NCI-H1105 (cell line): ENCODE measurements at regions not wholly inside any gene's neighbourhood (a gene's known extent, or its start where the extent isn't known, plus 50 kb on each side); places are given as distances from the start of the nearest gene placed in this dataset.

ENCODE experiments used
- DNase-seq: peaks from one replicate; lab custom pipeline; 2025; lab: John Stamatoyannopoulos, UW

- no peak for DNase-seq
Observed at GRCh38 chr10:125513429-125514182, 169.4 kb downstream of the TEX36 start.

GRCh38 chr10:125510998-125511397 lies 172.0 kb downstream of the TEX36 start:
- no peak for DNase-seq

DNA sequence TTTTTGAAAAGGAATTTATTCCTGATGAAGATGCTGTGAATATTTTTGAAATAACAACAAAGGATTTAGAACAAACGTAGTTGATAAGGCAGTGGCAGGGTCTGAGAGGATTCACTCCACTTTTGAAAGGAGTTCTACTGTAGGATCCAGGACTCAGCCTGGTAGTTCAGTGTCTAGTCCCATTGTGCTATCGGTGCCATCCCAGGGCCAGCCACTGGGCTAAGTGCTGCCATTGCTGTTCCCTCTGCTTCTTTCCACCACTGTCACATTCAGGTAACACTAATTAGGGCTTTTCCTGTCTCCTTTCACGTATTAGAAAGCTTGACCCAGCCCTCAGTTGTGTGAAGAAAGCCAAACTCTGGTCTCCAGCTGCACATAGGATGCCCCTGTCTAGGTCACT lies 177.3 kb downstream of the TEX36 start:
- no peak for DNase-seq

- no peak for DNase-seq
Observed at GRCh38 chr10:125502276-125502675, 180.7 kb downstream of the TEX36 start.

DNA sequence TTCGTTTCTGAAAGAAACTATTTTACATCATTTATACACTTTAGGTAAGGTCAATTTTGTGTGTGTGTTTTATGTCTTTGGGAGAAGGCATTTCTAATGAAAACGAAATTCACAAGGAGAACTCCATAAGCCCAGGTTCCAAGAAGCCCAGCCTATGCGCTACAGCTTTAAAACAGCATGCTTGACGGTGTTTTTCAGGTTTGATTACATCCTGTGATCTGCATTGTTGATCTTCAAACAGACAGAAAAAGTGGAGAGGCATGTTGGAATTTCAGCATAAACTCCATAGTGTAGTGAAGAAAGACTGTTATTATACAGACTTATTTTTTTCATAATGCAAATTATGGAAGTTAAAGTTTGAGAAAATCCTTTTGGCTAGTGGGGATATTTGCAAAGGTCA lies 187.6 kb downstream of the TEX36 start:
- DNase-seq = no peak

- no peak for DNase-seq
Observed at GRCh38 chr10:125494651-125495239, 188.2 kb downstream of the TEX36 start.

DNA sequence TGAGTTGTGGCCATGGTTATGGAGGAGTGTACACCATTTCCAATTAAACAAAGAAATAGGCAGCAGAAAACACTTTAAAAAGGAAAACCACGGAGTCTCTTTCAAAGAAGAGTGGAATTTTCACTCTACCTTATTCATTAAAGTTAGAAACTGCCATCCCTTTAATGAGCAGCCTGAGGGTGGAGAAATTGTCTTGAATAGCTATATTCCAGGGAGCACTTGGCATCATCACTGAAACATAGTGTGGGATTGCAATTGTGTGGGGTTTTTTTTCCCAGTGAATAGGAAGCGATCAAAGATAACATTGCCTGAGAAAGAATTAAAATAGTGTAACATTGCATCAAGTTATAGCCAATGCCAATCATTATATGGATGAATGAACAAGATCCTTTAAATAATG lies 191.6 kb downstream of the TEX36 start:
- DNase-seq = no peak

GRCh38 chr10:125489731-125490130 lies 193.2 kb downstream of the TEX36 start:
- no peak for DNase-seq

DNA sequence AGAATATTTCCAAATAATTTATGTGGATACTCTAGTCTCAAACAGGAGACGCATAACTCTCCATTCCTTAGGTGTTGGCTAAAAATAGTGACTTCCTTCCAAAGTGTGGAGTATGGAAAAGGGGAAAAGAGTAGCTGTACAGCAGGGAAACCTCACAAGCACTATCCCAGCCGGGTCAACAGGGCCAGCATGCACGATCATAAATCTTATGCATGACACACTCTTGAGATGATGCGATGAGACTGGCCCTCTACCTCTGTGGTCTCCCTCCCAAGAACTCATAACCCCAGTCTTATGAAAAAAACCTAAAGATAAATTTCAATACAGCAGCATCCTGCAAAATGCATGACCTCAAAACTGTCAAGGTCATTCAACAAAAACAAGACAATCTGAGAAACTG lies 197.3 kb downstream of the TEX36 start:
- no peak for DNase-seq

DNA sequence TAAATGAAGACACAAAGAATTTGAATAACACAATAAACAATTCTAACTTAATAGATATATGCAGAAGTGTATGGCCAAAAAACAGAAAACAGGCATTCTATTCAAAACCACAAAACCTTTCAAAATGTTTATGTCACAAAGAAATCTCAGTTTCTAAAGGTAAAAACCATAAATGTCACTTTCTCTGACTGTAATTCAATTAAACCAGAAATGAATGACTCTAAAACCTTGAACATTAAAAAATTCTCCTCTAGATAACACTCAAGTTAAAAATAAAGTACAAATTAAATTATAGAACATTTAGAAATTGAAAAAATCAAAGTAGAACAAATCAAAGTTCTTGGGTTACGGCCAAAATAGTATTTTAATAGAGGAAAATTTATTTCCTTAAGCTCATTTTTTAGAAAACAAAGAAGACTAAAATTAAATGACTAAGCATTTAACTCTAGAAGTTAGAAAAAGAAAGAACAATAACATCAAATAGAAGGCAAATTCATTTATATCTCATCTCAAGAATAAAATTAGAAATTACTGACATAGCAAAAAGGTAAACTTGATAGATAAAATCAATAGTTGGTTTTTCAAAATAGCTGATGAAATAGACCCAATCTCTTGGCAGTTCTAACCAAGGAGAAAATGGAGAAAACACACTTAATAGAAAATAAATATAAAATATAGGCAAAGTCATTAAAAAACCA lies 198.8 kb downstream of the TEX36 start:
- no peak for DNase-seq

GRCh38 chr10:125482637-125483036 lies 200.3 kb downstream of the TEX36 start:
- no peak for DNase-seq

- no peak for DNase-seq
Observed at GRCh38 chr10:125482108-125482507, 200.9 kb downstream of the TEX36 start.

DNA sequence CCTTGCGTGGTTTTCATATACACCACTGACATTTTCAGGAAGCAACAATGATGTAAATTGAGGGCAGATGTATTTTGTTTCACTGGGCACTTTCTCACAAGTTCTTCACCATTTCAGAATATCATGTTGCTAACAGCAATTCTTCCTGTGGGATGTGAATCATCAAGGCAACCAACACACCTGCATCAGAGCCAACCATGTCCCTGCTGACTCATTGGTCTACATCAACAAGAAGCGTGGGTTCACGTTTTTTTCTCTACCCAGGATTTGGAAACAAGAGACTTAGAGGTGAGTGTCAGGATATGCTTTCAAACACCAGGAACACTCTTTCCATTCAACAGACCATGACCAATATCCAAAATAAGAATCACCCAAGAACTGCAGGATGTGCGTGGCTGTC lies 203.9 kb downstream of the TEX36 start:
- no peak for DNase-seq

DNA sequence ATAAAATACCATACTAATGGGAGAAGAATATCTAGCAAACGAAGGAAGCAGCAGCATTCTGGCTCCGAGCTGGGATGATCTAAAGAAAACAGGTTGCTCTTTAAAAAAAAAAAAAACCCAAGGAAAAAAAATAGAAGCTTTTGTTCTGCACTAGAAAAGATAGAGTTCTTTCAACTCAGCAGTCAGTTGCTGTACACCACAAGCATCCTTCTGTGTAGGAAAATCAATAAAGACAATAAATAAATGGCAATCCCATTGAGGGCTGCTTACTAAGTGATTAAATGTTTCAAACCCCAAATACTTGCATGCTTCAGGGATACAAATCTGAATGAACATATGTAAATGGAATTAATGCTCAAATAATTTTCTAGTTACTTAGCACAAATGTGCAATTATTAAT lies 207.1 kb downstream of the TEX36 start:
- no peak for DNase-seq

- no peak for DNase-seq
Observed at GRCh38 chr10:125473143-125473793, 209.7 kb downstream of the TEX36 start.

- no peak for DNase-seq
Observed at GRCh38 chr10:125472010-125472607, 210.9 kb downstream of the TEX36 start.

GRCh38 chr10:125468278-125468677 lies 214.7 kb downstream of the TEX36 start:
- DNase-seq = no peak

DNA sequence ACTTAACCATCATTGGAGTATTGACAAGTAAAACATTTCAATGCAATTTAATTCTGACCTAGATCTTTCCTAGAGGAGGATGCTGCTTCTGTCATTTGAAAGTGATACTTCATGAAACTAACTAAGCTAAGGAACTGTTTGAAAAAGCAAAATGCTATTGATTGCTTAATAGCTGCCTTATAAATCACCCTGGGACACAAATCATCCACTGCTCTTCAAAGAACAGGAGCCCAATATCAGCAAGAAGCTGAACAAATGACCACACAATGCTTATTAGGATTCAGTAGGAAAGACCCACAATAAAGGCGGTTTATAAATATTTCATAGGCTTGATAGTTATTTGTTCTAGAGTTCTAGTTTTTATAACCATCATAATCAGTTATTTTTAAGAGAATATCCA lies 216.3 kb downstream of the TEX36 start:
- DNase-seq = no peak

DNA sequence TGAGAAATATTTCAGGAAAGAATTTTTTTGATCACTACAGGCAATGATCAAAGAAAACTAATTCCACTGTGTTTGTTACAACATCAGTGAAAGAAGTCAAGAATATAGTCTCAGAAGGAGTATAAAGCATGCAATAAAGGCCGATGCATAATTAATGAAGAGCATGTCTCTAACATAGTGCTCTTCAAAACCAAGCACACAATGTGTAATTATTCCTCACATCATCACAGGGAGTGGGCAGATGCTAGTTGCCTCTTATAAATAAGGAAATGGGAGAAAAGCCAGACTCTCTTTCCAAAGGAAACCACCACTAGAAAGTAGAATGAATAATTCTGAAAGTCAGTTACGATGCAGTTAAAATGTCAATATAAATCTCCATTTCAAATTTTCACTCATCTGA lies 220.1 kb downstream of the TEX36 start:
- DNase-seq = no peak

- no peak for DNase-seq
Observed at GRCh38 chr10:125460326-125460725, 222.6 kb downstream of the TEX36 start.

GRCh38 chr10:125457406-125457805 lies 225.6 kb downstream of the TEX36 start:
- DNase-seq = no peak

DNA sequence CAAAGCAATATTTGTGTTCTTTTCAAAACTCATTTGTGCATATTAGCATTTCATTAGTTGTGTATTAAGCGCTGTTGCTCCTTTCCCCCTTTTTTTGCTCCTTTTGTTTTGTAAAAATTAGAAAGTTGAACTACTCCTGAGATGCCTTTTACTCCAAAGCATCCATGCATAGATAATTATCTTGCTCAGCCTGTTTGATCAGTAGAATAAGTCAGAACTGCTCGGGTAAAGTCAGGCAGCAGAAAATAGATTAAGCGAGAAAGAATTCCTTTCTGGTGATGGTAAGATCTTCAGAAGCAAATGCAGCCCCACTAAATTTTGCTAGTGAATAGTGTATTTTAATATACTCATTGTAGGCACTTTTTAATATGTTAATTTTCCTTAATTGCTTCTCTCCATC lies 227.1 kb downstream of the TEX36 start:
- DNase-seq = no peak
